ENCODE measurements at regions not wholly inside any gene's neighbourhood (a gene's known extent, or its start where the extent isn't known, plus 50 kb on each side); places are given as distances from the start of the nearest gene placed in this dataset.

- no peak overlapping the region for H3K4me3 ChIP-seq (ENCODE audit: low read depth, low read length)
- no peak for TF ChIP-seq CTCF (conservative IDR thresholded peaks at IDR 0.05; ENCODE audit: low read depth, low read length)
- DNase-seq (ENCODE audit: low read depth): no peak
Observed at GRCh38 chr7:50190776-50191175, 97.7 kb upstream of the ZPBP start.

- H3K4me3 ChIP-seq (ENCODE audit: low read depth, low read length): no peak overlapping the region
- no peak for DNase-seq (ENCODE audit: low read depth)
- no peak for TF ChIP-seq CTCF (conservative IDR thresholded peaks at IDR 0.05; ENCODE audit: low read depth, low read length)
Observed at GRCh38 chr7:50189371-50189770, 96.3 kb upstream of the ZPBP start.

GRCh38 chr7:50185951-50186682 lies 93.1 kb upstream of the ZPBP start:
- no peak for DNase-seq (ENCODE audit: low read depth)
- TF ChIP-seq CTCF (conservative IDR thresholded peaks at IDR 0.05; ENCODE audit: low read depth, low read length): no peak

GRCh38 chr7:50185208-50185607 lies 92.2 kb upstream of the ZPBP start:
- no peak for DNase-seq (ENCODE audit: low read depth)
- no peak for TF ChIP-seq CTCF (conservative IDR thresholded peaks at IDR 0.05; ENCODE audit: low read depth, low read length)
- H3K4me3 ChIP-seq (ENCODE audit: low read depth, low read length): no peak overlapping the region

More at GRCh38 chr7:50185951-50186682, 93.1 kb upstream of the ZPBP start:
- no peak overlapping the region for H3K4me3 ChIP-seq (ENCODE audit: low read depth, low read length)

- TF ChIP-seq CTCF (conservative IDR thresholded peaks at IDR 0.05; ENCODE audit: low read depth, low read length): no peak
Observed at GRCh38 chr7:50184271-50184990, 91.4 kb upstream of the ZPBP start.

GRCh38 chr7:50182759-50183158 lies 89.7 kb upstream of the ZPBP start:
- no peak for DNase-seq (ENCODE audit: low read depth)

More at GRCh38 chr7:50184271-50184990, 91.4 kb upstream of the ZPBP start:
- DNase-seq (ENCODE audit: low read depth): no peak
- H3K4me3 ChIP-seq (ENCODE audit: low read depth, low read length): no peak overlapping the region

More at GRCh38 chr7:50182759-50183158, 89.7 kb upstream of the ZPBP start:
- no peak for TF ChIP-seq CTCF (conservative IDR thresholded peaks at IDR 0.05; ENCODE audit: low read depth, low read length)
- H3K4me3 ChIP-seq (ENCODE audit: low read depth, low read length): no peak overlapping the region
